ENCODE measurements at regions not wholly inside any gene's neighbourhood (a gene's known extent, or its start where the extent isn't known, plus 50 kb on each side); places are given as distances from the start of the nearest gene placed in this dataset.

DNA sequence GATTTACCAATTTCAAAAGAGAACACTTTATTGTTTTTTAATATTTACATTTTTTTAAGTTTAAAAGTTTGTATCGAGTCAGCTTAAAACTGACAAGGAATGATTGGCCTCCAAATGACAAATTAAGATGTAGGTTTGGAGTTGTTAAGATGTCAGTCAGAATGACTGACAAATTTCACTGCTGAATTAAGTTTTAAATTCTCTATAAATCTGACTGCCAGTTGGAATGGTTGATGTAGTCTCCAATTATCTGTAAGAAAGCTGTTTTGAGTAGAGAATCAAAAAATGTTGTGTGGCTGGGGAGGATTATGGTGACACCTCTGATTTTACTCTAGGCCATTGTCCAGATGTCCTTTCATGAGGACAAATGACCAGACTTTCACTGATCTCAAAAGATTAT is 165.3 kb upstream of the CDH20 start:
- H3K4me1 Mint-ChIP-seq: no peaks in the 10 kb centered on the region
- no peak for ATAC-seq
- H3K36me3 Mint-ChIP-seq: no peaks in the 10 kb centered on the region
- no peak overlapping the region for H3K4me3 Mint-ChIP-seq
- peaks cover 14% of the 10 kb centered on the region for H3K9me3 Mint-ChIP-seq
- no peak for DNase-seq (ENCODE audit: low spot score in 2 of 2)
- H3K27ac Mint-ChIP-seq: no peak overlapping the region

DNA sequence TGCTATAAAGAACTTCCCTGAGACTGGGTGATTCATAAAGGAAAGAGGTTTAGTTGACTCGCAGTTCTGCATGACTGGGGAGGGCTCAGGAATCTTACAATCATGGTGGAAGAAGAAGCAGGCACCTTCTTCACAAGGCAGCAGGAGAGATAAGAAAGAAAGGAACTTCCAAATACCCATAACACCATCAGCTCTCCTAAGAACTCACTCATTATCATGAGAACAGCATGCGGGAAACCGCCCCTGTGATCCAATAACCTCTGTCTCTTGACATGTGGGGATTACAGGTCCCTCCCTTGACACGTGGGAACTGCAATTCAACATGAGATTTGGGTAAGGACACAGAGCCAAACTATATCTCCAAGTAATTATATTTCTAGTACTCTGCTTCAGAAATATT is 163.8 kb upstream of the CDH20 start:
- H3K4me1 Mint-ChIP-seq: no peaks in the 10 kb centered on the region
- peaks cover 11% of the 10 kb centered on the region for H3K9me3 Mint-ChIP-seq
- no peak overlapping the region for H3K27ac Mint-ChIP-seq
- no peak for DNase-seq (ENCODE audit: low spot score in 2 of 2)
- H3K36me3 Mint-ChIP-seq: no peaks in the 10 kb centered on the region
- no peak overlapping the region for H3K4me3 Mint-ChIP-seq
- ATAC-seq: no peak

- no peak overlapping the region for H3K4me3 Mint-ChIP-seq
- no peaks in the 10 kb centered on the region for H3K36me3 Mint-ChIP-seq
- no peak for ATAC-seq
- H3K9me3 Mint-ChIP-seq: peaks cover 19% of the 10 kb centered on the region
- H3K4me1 Mint-ChIP-seq: no peaks in the 10 kb centered on the region
- no peak overlapping the region for H3K27ac Mint-ChIP-seq
- DNase-seq (ENCODE audit: low spot score in 2 of 2): no peak
Observed at GRCh38 chr18:61172624-61173023, 160.6 kb upstream of the CDH20 start.

GRCh38 chr18:61173554-61173953 is 159.7 kb upstream of the CDH20 start:
- peaks cover 17% of the 10 kb centered on the region for H3K9me3 Mint-ChIP-seq
- ATAC-seq: no peak
- H3K36me3 Mint-ChIP-seq: no peaks in the 10 kb centered on the region
- DNase-seq (ENCODE audit: low spot score in 2 of 2): no peak
- no peak overlapping the region for H3K27ac Mint-ChIP-seq
- no peak overlapping the region for H3K4me3 Mint-ChIP-seq
- no peaks in the 10 kb centered on the region for H3K4me1 Mint-ChIP-seq

GRCh38 chr18:61183798-61184197 is 149.4 kb upstream of the CDH20 start:
- DNase-seq (ENCODE audit: low spot score in 2 of 2): no peak
- Mint-ChIP-seq H3K27ac (no peak overlapping the region), H3K9me3 (peaks cover 6% of the 10 kb centered on the region), H3K4me3 (no peak overlapping the region), H3K4me1 (no peaks in the 10 kb centered on the region), H3K36me3 (no peaks in the 10 kb centered on the region)
- no peak for ATAC-seq

DNA sequence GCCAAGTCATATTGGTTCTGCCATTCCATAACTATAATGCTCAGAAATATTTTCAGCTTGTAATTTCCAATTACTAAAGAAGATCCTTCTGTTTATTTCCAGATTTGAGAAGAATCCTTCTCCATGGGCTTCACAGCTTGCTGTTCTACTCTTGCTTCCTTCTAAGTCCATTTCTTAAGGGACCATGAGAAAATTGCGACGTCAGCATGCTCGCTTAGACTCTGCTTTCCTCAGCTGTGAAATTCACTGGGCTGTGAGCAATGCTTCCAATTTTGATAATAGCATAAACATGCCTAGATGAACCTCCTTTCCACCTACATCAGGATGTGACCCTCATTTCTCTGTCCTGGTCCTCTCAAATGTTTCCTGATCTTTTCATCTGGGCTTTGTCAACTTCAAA is 145.3 kb upstream of the CDH20 start:
- H3K4me3 Mint-ChIP-seq: no peak overlapping the region
- no peaks in the 10 kb centered on the region for H3K36me3 Mint-ChIP-seq
- H3K9me3 Mint-ChIP-seq: peaks cover 6% of the 10 kb centered on the region
- ATAC-seq (no peak), DNase-seq (ENCODE audit: low spot score in 2 of 2) (no peak)
- no peaks in the 10 kb centered on the region for H3K4me1 Mint-ChIP-seq
- no peak overlapping the region for H3K27ac Mint-ChIP-seq

- peaks cover 8% of the 10 kb centered on the region for H3K9me3 Mint-ChIP-seq
- H3K27ac Mint-ChIP-seq: no peak overlapping the region
- no peak for ATAC-seq
- no peak overlapping the region for H3K4me3 Mint-ChIP-seq
- no peak for DNase-seq (ENCODE audit: low spot score in 2 of 2)
- H3K36me3 Mint-ChIP-seq: no peaks in the 10 kb centered on the region
- H3K4me1 Mint-ChIP-seq: no peaks in the 10 kb centered on the region
Observed at GRCh38 chr18:61189376-61189775, 143.9 kb upstream of the CDH20 start.

DNA sequence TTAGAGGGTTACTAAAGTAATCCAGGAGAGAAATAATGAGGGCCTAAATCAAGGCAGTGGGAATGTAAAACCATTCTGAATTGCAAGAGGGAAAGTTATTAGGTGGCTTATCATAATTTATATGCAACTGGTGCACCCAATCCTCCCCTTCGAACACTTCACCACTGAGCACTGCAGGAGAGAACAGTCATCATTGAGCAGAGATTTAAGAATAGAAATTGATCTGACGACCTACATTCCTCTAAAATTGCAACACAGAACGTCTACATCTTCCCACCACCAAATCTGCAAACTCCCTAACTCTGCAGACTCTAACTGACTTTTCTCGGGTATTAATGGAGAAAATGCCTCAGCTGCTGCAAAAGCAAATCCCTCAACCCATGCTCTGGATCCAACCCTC is 138.5 kb upstream of the CDH20 start:
- Mint-ChIP-seq H3K36me3 (no peaks in the 10 kb centered on the region), H3K4me3 (no peak overlapping the region), H3K4me1 (no peaks in the 10 kb centered on the region), H3K9me3 (peaks cover 5% of the 10 kb centered on the region), H3K27ac (no peak overlapping the region)
- no peak for DNase-seq (ENCODE audit: low spot score in 2 of 2)
- no peak for ATAC-seq

GRCh38 chr18:61196750-61197149 is 136.5 kb upstream of the CDH20 start:
- ATAC-seq (no peak), DNase-seq (ENCODE audit: low spot score in 2 of 2) (no peak)
- H3K27ac Mint-ChIP-seq: no peak overlapping the region
- H3K9me3 Mint-ChIP-seq: peaks cover 5% of the 10 kb centered on the region
- no peak overlapping the region for H3K4me3 Mint-ChIP-seq
- no peaks in the 10 kb centered on the region for H3K36me3 Mint-ChIP-seq
- H3K4me1 Mint-ChIP-seq: no peaks in the 10 kb centered on the region

DNA sequence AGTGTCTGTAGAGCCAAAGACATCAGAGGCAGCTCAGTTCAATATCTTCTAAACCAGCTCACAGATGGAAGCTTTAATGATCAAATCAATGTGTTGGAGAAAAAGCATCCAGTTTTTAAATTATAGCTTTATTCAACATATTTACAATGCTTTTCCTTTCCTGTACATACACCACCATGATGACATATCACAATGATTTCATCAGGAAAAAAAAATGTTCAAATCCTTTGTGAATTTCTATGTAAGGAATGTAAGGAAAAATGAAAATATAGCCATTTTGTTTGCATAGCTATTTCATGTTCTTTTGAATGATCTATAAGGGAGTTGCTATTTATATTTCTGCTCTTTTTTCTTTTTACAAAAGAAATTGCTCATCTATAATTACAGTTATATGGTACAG is 134.7 kb upstream of the CDH20 start:
- Mint-ChIP-seq H3K4me3 (no peak overlapping the region), H3K27ac (no peak overlapping the region), H3K36me3 (no peaks in the 10 kb centered on the region), H3K9me3 (peaks cover 5% of the 10 kb centered on the region), H3K4me1 (no peaks in the 10 kb centered on the region)
- ATAC-seq (no peak), DNase-seq (ENCODE audit: low spot score in 2 of 2) (no peak)

- DNase-seq (ENCODE audit: low spot score in 2 of 2) (no peak), ATAC-seq (no peak)
- Mint-ChIP-seq H3K27ac (no peak overlapping the region), H3K4me3 (no peak overlapping the region), H3K9me3 (peaks cover 2% of the 10 kb centered on the region), H3K4me1 (no peaks in the 10 kb centered on the region), H3K36me3 (no peaks in the 10 kb centered on the region)
Observed at GRCh38 chr18:61199171-61199848, 133.9 kb upstream of the CDH20 start.

DNA sequence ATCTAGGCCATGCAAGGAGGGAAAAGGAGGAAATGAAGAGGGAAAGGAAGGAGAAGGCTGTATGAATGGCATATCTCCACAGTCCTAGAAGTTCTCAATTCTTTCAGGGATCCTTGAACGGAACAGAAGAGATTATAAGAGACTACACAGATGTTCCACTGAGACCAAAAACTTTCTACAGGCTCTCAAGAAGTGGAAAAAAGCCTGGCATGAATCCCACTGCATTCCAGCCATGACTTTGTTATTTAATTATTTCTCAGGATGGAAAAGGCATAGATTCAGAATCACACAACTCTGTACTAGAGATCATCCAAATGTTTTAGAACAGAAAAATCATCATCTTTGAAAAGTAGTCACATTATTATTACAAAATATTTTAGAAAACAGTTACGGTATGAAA is 131.7 kb upstream of the CDH20 start:
- ATAC-seq (no peak), DNase-seq (ENCODE audit: low spot score in 2 of 2) (no peak)
- Mint-ChIP-seq H3K36me3 (no peaks in the 10 kb centered on the region), H3K9me3 (peaks cover 2% of the 10 kb centered on the region), H3K27ac (no peak overlapping the region), H3K4me3 (no peak overlapping the region), H3K4me1 (no peaks in the 10 kb centered on the region)

DNA sequence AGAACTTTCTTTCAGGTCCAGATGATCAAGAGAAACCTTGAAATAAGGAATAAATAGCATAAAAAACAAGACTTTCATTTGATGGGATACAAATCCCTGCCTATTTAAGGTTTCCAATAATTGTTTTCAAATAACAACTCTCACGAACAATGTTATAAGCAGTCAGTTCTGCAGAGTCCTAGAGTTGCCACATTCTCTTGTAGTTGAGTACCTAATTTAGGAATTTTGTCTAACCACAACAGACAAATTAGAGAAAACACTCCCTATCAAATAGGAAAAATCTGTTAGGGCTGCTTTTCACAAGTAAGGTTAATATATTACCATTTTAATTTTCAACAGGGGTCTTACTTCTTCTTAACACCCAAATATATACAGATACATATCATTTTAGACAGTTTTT is 130.1 kb upstream of the CDH20 start:
- H3K9me3 Mint-ChIP-seq: no peaks in the 10 kb centered on the region
- no peaks in the 10 kb centered on the region for H3K36me3 Mint-ChIP-seq
- no peak overlapping the region for H3K27ac Mint-ChIP-seq
- no peak for ATAC-seq
- no peaks in the 10 kb centered on the region for H3K4me1 Mint-ChIP-seq
- no peak for DNase-seq (ENCODE audit: low spot score in 2 of 2)
- no peak overlapping the region for H3K4me3 Mint-ChIP-seq

DNA sequence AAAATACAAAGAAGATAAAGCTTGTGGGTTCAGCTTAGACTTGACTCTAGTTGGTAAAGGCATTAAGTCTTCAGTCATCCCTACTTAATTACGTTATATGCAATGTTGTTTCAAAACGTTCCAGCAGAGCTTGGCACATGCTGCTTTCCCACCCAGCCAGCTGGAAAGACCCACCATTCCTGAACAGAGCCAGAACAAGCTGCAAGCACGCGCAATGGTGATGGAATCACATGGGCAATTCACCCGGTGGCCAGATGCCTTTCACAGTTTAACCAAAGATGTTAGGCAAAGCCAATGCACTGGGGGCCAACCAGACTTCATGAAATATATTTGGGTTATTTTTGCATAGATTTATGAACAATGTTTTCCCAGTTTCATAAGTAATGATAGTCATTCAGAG is 123.4 kb upstream of the CDH20 start:
- no peak overlapping the region for H3K27ac Mint-ChIP-seq
- peaks cover 10% of the 10 kb centered on the region for H3K9me3 Mint-ChIP-seq
- ATAC-seq (no peak), DNase-seq (ENCODE audit: low spot score in 2 of 2) (no peak)
- no peak overlapping the region for H3K4me3 Mint-ChIP-seq
- no peaks in the 10 kb centered on the region for H3K36me3 Mint-ChIP-seq
- H3K4me1 Mint-ChIP-seq: no peaks in the 10 kb centered on the region

- Mint-ChIP-seq H3K27ac (no peak overlapping the region), H3K9me3 (peaks cover 15% of the 10 kb centered on the region)
- no peak for DNase-seq (ENCODE audit: low spot score in 2 of 2)
Observed at GRCh38 chr18:61216051-61216450, 117.2 kb upstream of the CDH20 start.

GRCh38 chr18:61222206-61222605 is 111.0 kb upstream of the CDH20 start:
- Mint-ChIP-seq H3K36me3 (no peaks in the 10 kb centered on the region), H3K4me3 (no peak overlapping the region), H3K4me1 (no peaks in the 10 kb centered on the region), H3K9me3 (peaks cover 24% of the 10 kb centered on the region), H3K27ac (no peak overlapping the region)
- ATAC-seq (no peak), DNase-seq (ENCODE audit: low spot score in 2 of 2) (no peak)

More at GRCh38 chr18:61216051-61216450, 117.2 kb upstream of the CDH20 start:
- ATAC-seq: no peak
- H3K4me1 Mint-ChIP-seq: no peaks in the 10 kb centered on the region
- H3K36me3 Mint-ChIP-seq: no peaks in the 10 kb centered on the region
- H3K4me3 Mint-ChIP-seq: no peak overlapping the region

- H3K4me3 Mint-ChIP-seq: no peak overlapping the region
- H3K27ac Mint-ChIP-seq: no peak overlapping the region
- H3K4me1 Mint-ChIP-seq: no peaks in the 10 kb centered on the region
- ATAC-seq: no peak
- DNase-seq (ENCODE audit: low spot score in 2 of 2): no peak
- no peaks in the 10 kb centered on the region for H3K36me3 Mint-ChIP-seq
- H3K9me3 Mint-ChIP-seq: peaks cover 16% of the 10 kb centered on the region
Observed at GRCh38 chr18:61225336-61225735, 107.9 kb upstream of the CDH20 start.

Measured in stimulated activated effector memory CD8-positive, alpha-beta T cell treated with anti-CD3 and anti-CD28 coated beads, Interleukin-12 subunit alpha, Interleukin-12 subunit beta, amount 100 ng/mL, for 72 hours (primary cell).